Vagina (tissue), 2 donors: ENCODE measurements at regions not wholly inside any gene's neighbourhood (a gene's known extent, or its start where the extent isn't known, plus 50 kb on each side); places are given as distances from the start of the nearest gene placed in this dataset.

Source experiments
- DNase-seq, 2 donors: peaks; one replicate each; pipeline ENCODE4 v3.0.0-alpha.2; 2017; ENCODE audit errors: extremely low spot score in 2 of 2
- H3K27ac ChIP-seq: fragments of 200-600 bp; sonication (generic); one replicate; pipeline ENCODE4 v1.5.1; 2019
- H3K27me3 ChIP-seq: fragments of 200-600 bp; sonication (generic); one replicate; pipeline ENCODE4 v1.5.1; 2019
- H3K36me3 ChIP-seq, 2 donors: fragments of 200-600 bp; sonication (generic); one replicate each; pipeline ENCODE4 v1.5.1; 2017 to 2019
- H3K4me1 ChIP-seq: fragments of 200-600 bp; sonication (generic); one replicate; pipeline ENCODE4 v1.5.1; 2019
- H3K4me3 ChIP-seq, 2 donors: fragments of 200-600 bp; sonication (generic); 1 replicate in 1 of 2; 2 replicates in 1 of 2; pipeline ENCODE4 v1.5.1; 2016 to 2019
- H3K9me3 ChIP-seq: fragments of 200-600 bp; sonication (generic); one replicate; pipeline ENCODE4 v1.5.1; 2019
- POLR2A ChIP-seq, 2 donors: fragments of 450-650 bp; IDR thresholded peaks; one replicate each; pipeline ENCODE4 v1.6.1; 2017; ENCODE audit warnings: antibody characterized with exemption in 2 of 2, mild to moderate bottlenecking in 2 of 2, moderate library complexity in 2 of 2
- POLR2AphosphoS5 ChIP-seq, 2 donors: sonication (generic); formaldehyde crosslinking; IDR thresholded peaks; one replicate each; pipeline ENCODE4 v1.9.0; 2017; ENCODE audit warnings: antibody characterized with exemption in 2 of 2, mild to moderate bottlenecking in 2 of 2, low read depth in 1 of 2; ENCODE audit not compliant: insufficient read depth in 1 of 2
- intact Hi-C: fragments of 100-400 bp; cut with DNase I; formaldehyde crosslinking; loops from one replicate; pipeline ENCODE4 v1.15.1; 2023
- TF ChIP-seq, protein P1 (sequence below), 3 experiments: fragments of 450-650 bp in 2 of 3; fragments of 200-600 bp in 1 of 3; sonication (generic) in 1 of 3; IDR thresholded peaks; one replicate each; pipeline ENCODE4 v1.5.1; 2017 to 2019; ENCODE audit warnings: antibody characterized with exemption in 3 of 3, mild to moderate bottlenecking in 2 of 3, moderate library complexity in 2 of 3

DNA sequence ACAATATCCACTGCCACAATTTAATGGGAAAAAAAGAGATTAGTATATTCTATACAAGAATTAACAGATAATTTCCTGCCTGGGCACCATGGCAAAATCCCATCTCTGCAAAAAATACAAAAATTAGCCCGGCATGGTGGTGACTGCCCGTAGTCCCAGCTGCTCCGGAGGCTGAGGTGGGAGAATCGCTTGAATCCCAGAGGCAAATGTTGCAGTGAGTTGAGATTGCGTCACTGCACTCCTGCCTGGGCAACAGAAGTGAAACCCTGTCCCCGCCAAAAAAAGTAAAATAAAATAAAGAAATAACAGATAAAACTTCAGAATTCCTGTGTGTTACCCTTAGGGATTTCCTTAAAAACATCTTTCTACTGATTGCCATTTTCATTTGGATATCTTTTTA lies 1194.8 kb upstream of the PIK3C3 start:
- no peak overlapping the region for H3K4me3 ChIP-seq
- no peaks in the 10 kb centered on the region for H3K36me3 ChIP-seq
- no peak overlapping the region for H3K27ac ChIP-seq
- no peak for DNase-seq
- no peaks in the 10 kb centered on the region for H3K9me3 ChIP-seq
- TF ChIP-seq POLR2A (IDR thresholded peaks at IDR 0.05) (no peak), POLR2AphosphoS5 (IDR thresholded peaks at IDR 0.05; ENCODE audit: insufficient read depth in 1 of 2, low read depth in 1 of 2) (no peak)
- TF ChIP-seq, protein P1, sequence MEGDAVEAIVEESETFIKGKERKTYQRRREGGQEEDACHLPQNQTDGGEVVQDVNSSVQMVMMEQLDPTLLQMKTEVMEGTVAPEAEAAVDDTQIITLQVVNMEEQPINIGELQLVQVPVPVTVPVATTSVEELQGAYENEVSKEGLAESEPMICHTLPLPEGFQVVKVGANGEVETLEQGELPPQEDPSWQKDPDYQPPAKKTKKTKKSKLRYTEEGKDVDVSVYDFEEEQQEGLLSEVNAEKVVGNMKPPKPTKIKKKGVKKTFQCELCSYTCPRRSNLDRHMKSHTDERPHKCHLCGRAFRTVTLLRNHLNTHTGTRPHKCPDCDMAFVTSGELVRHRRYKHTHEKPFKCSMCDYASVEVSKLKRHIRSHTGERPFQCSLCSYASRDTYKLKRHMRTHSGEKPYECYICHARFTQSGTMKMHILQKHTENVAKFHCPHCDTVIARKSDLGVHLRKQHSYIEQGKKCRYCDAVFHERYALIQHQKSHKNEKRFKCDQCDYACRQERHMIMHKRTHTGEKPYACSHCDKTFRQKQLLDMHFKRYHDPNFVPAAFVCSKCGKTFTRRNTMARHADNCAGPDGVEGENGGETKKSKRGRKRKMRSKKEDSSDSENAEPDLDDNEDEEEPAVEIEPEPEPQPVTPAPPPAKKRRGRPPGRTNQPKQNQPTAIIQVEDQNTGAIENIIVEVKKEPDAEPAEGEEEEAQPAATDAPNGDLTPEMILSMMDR (IDR thresholded peaks at IDR 0.05) = no peak
- intact Hi-C loops = no loop called here
- no peaks in the 10 kb centered on the region for H3K4me1 ChIP-seq
- H3K27me3 ChIP-seq = no peaks in the 10 kb centered on the region

DNA sequence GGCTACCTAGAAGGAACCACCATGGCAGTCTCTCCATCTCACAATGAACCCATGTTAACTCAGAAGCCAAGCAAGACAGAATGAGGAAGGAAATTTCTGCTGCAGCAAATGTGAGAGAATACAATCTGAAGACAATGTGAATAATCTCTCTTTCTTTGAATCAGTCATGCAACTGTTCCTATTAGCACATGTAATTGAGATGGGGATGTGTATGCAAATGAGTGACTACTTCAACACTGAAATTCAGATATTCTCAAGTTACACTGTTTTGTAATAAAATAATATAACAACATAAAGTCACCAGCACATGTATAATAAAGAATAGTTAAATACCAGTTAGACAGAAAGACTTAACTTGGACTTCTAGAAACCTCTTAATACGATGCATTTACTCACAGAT lies 1200.6 kb upstream of the PIK3C3 start:
- Histone ChIP-seq H3K27me3 (no peaks in the 10 kb centered on the region), H3K4me1 (no peaks in the 10 kb centered on the region), H3K27ac (no peak overlapping the region), H3K9me3 (no peaks in the 10 kb centered on the region), H3K4me3 (no peak overlapping the region), H3K36me3 (no peaks in the 10 kb centered on the region)
- no peak for DNase-seq
- TF ChIP-seq, protein P1 (IDR thresholded peaks at IDR 0.05) = no peak
- TF ChIP-seq POLR2A (IDR thresholded peaks at IDR 0.05) (no peak), POLR2AphosphoS5 (IDR thresholded peaks at IDR 0.05; ENCODE audit: insufficient read depth in 1 of 2, low read depth in 1 of 2) (no peak)
- intact Hi-C loops = no loop called here

DNA sequence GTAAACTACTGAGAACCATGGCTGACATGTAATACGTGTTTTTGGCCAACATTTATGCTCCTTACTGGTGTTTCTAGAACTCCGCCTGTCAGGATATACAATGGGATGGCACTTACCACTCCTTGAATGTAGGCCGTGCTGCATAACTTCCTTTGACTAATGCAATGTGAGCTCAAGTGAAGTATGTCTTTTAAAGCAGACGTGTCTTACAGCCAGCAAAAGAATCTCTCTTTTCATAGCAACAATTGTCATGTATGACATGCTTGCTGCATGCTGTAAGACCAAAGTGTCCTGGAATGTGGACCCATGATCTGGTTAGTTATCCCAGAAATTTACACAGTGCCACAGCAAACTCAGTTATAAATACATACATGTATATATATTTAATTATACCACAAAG lies 1202.7 kb upstream of the PIK3C3 start:
- TF ChIP-seq, protein P1 (IDR thresholded peaks at IDR 0.05) = no peak
- no peak for TF ChIP-seq POLR2A (IDR thresholded peaks at IDR 0.05)
- Histone ChIP-seq H3K36me3 (no peaks in the 10 kb centered on the region), H3K4me3 (no peak overlapping the region), H3K4me1 (no peaks in the 10 kb centered on the region), H3K27me3 (no peaks in the 10 kb centered on the region), H3K9me3 (no peaks in the 10 kb centered on the region), H3K27ac (no peak overlapping the region)
- no peak for DNase-seq
- intact Hi-C loops = no loop called here

DNA sequence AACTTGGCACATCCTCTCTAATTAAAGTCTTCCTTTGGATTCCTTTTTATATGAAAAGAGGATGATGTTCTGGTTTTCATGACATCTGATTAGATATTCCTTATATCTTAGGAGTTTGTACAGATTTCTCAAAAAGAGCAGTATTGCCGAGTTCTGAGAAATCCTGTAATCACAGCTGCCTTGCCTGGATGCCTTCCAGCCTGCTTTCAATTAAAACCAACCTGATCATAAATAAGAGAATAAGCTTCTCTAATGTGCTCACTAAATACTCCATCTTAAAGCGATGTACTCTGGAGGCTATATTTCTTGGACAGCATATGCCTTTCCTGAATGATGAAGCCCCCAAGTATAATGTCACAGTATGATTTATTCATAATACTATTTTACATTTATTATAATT lies 1203.8 kb upstream of the PIK3C3 start:
- DNase-seq = no peak
- Histone ChIP-seq H3K36me3 (no peaks in the 10 kb centered on the region), H3K27me3 (no peaks in the 10 kb centered on the region), H3K4me1 (no peaks in the 10 kb centered on the region), H3K4me3 (no peak overlapping the region), H3K27ac (no peak overlapping the region), H3K9me3 (no peaks in the 10 kb centered on the region)
- TF ChIP-seq POLR2A (IDR thresholded peaks at IDR 0.05) = no peak
- TF ChIP-seq POLR2AphosphoS5 (IDR thresholded peaks at IDR 0.05; ENCODE audit: insufficient read depth in 1 of 2, low read depth in 1 of 2) = no peak
- TF ChIP-seq, protein P1 (IDR thresholded peaks at IDR 0.05) = no peak
- intact Hi-C loops = no loop called here

DNA sequence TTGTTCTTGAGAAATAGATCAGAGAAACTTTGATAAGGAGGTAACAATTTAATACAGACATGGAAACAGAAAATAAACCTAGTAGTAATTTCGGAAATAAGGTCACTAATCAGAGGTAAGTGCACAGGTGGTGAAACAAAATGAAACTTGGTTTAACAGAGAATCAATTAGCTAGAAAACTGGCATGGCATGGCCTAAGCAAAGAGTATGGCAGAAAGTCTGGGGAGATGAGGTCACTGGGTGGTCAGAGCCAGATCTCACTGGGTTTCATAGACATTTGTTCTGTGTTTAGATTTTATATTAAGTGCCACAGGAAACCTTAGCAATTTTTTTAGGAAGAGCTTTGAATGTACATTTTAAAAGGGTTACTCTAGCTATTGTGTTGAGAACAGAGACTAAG lies 1216.0 kb upstream of the PIK3C3 start:
- no peak for DNase-seq
- Histone ChIP-seq H3K4me1 (no peaks in the 10 kb centered on the region), H3K9me3 (no peaks in the 10 kb centered on the region), H3K4me3 (no peak overlapping the region), H3K27ac (no peak overlapping the region), H3K27me3 (no peaks in the 10 kb centered on the region), H3K36me3 (no peaks in the 10 kb centered on the region)
- no peak for TF ChIP-seq POLR2AphosphoS5 (IDR thresholded peaks at IDR 0.05; ENCODE audit: insufficient read depth in 1 of 2, low read depth in 1 of 2)
- no peak for TF ChIP-seq POLR2A (IDR thresholded peaks at IDR 0.05)
- TF ChIP-seq, protein P1 (IDR thresholded peaks at IDR 0.05) = no peak
- intact Hi-C loops = no loop called here
